Fibroblast of lung (primary cell): ENCODE measurements at regions not wholly inside any gene's neighbourhood (a gene's known extent, or its start where the extent isn't known, plus 50 kb on each side); places are given as distances from the start of the nearest gene placed in this dataset.

Source experiments
- EZH2 ChIP-seq: IDR thresholded peaks from 2 replicates; pipeline ENCODE4 v1.5.1; 2012; ENCODE audit warnings: low read length, control low read depth, mild to moderate bottlenecking; ENCODE audit errors: missing control alignments
- TF ChIP-seq, protein P1 (sequence below), 2 donors: IDR thresholded peaks in 1 of 2; conservative IDR thresholded peaks in 1 of 2; 1 replicate in 1 of 2; 2 replicates in 1 of 2; pipeline ENCODE4 v1.5.1; 2011 to 2012; ENCODE audit warnings: low read length in 2 of 2, control low read depth in 1 of 2, inconsistent platforms in 1 of 2, low read depth in 1 of 2, mild to moderate bottlenecking in 1 of 2

DNA sequence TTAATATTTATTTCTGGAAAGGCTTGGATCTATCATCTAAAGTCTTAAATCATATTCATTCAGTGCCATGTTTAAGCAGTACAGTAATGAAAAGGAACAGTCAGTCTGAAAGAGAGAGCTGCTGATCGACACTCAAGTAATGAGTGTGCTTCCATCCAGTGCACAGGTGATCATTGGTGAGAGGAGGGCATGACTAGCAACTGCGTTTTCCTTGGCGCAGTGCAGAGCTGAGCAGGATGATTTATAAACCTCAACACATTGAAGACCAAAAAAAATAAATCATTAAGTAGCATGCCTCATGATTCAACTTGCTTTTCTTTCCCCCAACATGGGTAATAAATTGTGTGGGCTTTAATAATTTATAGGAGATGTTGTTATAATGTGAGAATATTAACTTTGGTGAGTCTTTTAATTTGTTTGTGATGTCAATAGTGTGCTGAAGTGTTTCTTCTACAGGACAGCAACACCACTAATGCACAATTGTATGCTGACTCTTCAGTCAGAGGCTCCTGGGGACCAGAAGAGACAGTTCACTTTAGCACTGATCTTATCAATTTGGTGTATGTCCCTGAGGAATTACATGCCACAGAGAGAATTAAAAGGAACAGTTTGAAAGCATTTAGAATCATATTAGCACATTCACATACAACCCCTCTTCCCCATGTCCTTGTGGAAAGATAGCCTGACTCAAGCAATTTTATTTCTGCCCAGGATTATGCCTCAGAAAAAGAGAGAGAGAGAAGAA is 199.7 kb upstream of the ADGRL2 start:
- TF ChIP-seq, protein P1, sequence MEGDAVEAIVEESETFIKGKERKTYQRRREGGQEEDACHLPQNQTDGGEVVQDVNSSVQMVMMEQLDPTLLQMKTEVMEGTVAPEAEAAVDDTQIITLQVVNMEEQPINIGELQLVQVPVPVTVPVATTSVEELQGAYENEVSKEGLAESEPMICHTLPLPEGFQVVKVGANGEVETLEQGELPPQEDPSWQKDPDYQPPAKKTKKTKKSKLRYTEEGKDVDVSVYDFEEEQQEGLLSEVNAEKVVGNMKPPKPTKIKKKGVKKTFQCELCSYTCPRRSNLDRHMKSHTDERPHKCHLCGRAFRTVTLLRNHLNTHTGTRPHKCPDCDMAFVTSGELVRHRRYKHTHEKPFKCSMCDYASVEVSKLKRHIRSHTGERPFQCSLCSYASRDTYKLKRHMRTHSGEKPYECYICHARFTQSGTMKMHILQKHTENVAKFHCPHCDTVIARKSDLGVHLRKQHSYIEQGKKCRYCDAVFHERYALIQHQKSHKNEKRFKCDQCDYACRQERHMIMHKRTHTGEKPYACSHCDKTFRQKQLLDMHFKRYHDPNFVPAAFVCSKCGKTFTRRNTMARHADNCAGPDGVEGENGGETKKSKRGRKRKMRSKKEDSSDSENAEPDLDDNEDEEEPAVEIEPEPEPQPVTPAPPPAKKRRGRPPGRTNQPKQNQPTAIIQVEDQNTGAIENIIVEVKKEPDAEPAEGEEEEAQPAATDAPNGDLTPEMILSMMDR (conservative IDR thresholded peaks at IDR 0.05 in 1 of 2, IDR thresholded peaks at IDR 0.05 in 1 of 2; ENCODE audit: low read depth in 1 of 2, low read length in 2 of 2) = no peak
- TF ChIP-seq EZH2 = no peak
